Stimulated activated CD4-positive, alpha-beta T cell treated with anti-CD3 and anti-CD28 coated beads, Interleukin-12 subunit alpha, Interleukin-12 subunit beta, amount 100 ng/mL, for 24 hours (primary cell): ENCODE measurements at regions not wholly inside any gene's neighbourhood (a gene's known extent, or its start where the extent isn't known, plus 50 kb on each side); places are given as distances from the start of the nearest gene placed in this dataset.

ENCODE experiments used
- DNase-seq, 2 experiments: peaks; one replicate each; pipeline ENCODE4 v3.0.0-alpha.2; 2020; ENCODE audit warnings: low read depth in 2 of 2

GRCh38 chr9:80932947-80933780 lies 756.2 kb downstream of the TLE1 start:
- DNase-seq, result no peak

- no peak for DNase-seq
Measured at GRCh38 chr9:80932181-80932580, 757.2 kb downstream of the TLE1 start.

- no peak for DNase-seq
Measured at GRCh38 chr9:80931163-80931562, 758.2 kb downstream of the TLE1 start.

- no peak for DNase-seq
Measured at GRCh38 chr9:80928697-80929096, 760.6 kb downstream of the TLE1 start.

GRCh38 chr9:80926611-80927010 lies 762.7 kb downstream of the TLE1 start:
- no peak for DNase-seq

DNA sequence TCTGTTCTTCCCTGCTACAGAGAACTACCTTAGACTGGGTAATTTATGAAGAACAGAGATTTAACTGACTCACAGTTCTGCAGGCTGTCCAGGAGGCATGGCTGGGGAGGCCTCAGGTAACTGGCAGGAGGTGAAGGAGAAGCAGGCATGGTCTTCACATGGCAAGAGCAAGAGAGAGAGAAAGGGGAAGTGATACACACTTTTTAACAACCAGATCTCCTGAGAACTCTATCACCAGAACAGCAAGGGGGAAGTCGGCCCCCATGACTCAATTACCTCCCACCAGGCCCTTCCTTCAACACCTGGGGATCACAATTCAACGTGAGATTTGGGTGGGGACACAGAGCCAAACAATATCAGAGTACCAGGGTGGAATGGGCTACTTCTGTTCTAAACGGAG lies 766.8 kb downstream of the TLE1 start:
- no peak for DNase-seq

- no peak for DNase-seq
Measured at GRCh38 chr9:80906728-80907127, 782.6 kb downstream of the TLE1 start.

DNA sequence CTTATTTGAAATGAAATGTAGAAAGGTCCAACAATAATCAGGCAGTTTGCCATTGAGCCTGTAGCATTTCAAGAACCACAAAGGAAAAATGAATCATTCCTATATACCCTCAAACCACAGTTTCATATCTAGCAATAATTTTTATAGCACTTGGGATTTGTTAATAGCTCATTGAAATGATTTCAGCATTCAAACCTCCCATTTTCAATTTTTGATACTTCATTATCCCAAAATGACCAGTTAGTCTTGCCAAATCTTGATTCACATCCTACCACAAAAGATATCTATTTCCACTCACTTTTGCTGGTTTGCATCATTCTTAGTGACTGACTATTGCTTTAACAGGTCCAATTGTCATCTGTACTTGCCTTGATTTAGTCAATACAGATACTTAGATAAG lies 790.1 kb downstream of the TLE1 start:
- DNase-seq, result no peak

- DNase-seq, result no peak
Measured at GRCh38 chr9:80893190-80893589, 796.2 kb downstream of the TLE1 start.

GRCh38 chr9:80892703-80893102 lies 796.6 kb downstream of the TLE1 start:
- no peak for DNase-seq

- DNase-seq, result no peak
Measured at GRCh38 chr9:80890124-80890523, 799.2 kb downstream of the TLE1 start.

DNA sequence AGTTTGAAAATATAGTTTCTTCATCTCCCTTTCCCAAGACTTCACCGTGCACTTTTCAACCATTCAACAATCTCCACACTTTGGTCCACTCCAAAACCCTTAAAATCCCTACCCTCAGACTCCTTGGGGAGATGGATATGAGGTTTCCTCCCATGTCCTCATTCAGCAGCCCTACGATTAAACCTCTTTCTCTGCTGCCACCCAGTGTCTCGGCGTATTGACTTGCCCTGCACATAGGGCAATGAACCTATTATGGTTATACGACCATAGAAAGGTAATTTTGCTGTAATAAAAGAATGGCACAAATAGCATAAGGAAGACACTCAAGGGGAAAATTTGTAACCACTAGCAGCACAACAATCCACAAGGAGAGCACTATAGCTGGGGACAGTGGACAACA lies 803.5 kb downstream of the TLE1 start:
- DNase-seq, result no peak

GRCh38 chr9:80883826-80884579 lies 805.3 kb downstream of the TLE1 start:
- no peak for DNase-seq

GRCh38 chr9:80883426-80883825 lies 805.9 kb downstream of the TLE1 start:
- no peak for DNase-seq

GRCh38 chr9:80881940-80882339 lies 807.4 kb downstream of the TLE1 start:
- DNase-seq, result no peak

GRCh38 chr9:80881320-80881719 lies 808.0 kb downstream of the TLE1 start:
- DNase-seq, result no peak

GRCh38 chr9:80878556-80878955 lies 810.8 kb downstream of the TLE1 start:
- no peak for DNase-seq

GRCh38 chr9:80875947-80876346 lies 813.4 kb downstream of the TLE1 start:
- no peak for DNase-seq

- no peak for DNase-seq
Measured at GRCh38 chr9:80874276-80874675, 815.1 kb downstream of the TLE1 start.

- no peak for DNase-seq
Measured at GRCh38 chr9:80873861-80874260, 815.5 kb downstream of the TLE1 start.

DNA sequence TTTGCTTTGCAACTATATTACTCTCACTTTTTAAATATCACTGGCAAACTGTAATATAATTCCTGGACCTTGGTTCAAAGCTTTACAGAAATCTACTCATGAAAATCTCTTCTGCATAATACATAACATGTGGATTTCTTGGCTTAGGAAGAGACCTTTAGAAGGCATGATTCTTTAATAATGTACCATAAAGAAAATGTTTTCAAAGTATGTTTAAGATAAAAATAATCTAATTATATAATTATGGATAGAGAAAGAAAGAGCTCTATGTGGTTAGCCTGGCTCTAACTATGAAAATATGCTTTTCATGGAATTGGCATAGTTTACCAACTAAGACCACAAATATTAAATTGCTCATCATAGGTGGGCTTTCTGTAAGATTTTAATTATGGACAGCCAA lies 817.8 kb downstream of the TLE1 start:
- DNase-seq, result no peak

GRCh38 chr9:80867731-80868130 lies 821.6 kb downstream of the TLE1 start:
- no peak for DNase-seq

- DNase-seq, result no peak
Measured at GRCh38 chr9:80866576-80867227, 822.6 kb downstream of the TLE1 start.
